ACC112 (cell line): ENCODE measurements at regions not wholly inside any gene's neighbourhood (a gene's known extent, or its start where the extent isn't known, plus 50 kb on each side); places are given as distances from the start of the nearest gene placed in this dataset.
A peak's percentile ranks its signal among the peaks of the same experiment; 100 is the strongest.
"Not testable (repeated sequence)": the region's sequence is repeated elsewhere in the genome, so short reads cannot be mapped to it uniquely, and the experiment has no call there.

Experiments
- H2AFZ ChIP-seq: fragments of 200-600 bp; sonication (generic); one replicate; pipeline ENCODE4 v1.6.0; 2017; ENCODE audit warnings: antibody characterized with exemption, low read length; ENCODE audit not compliant: unreplicated experiment
- H3K27ac ChIP-seq: fragments of 200-600 bp; sonication (generic); 2 replicates; pipeline ENCODE4 v1.5.1; 2014; ENCODE audit warnings: low read depth, mild to moderate bottlenecking, antibody characterized with exemption, low read length, moderate library complexity
- H3K27me3 ChIP-seq: fragments of 200-600 bp; sonication (generic); 2 replicates; pipeline ENCODE4 v1.6.1; 2014; ENCODE audit warnings: mild to moderate bottlenecking, antibody characterized with exemption, low read length, moderate library complexity, mixed read lengths; ENCODE audit not compliant: insufficient read depth
- H3K36me3 ChIP-seq: fragments of 200-600 bp; sonication (generic); 2 replicates; pipeline ENCODE4 v1.6.1; 2016; ENCODE audit warnings: mild to moderate bottlenecking, antibody characterized with exemption, low read length, moderate library complexity, mixed read lengths; ENCODE audit not compliant: insufficient read depth
- H3K4me1 ChIP-seq: fragments of 200-600 bp; sonication (generic); one replicate; pipeline ENCODE4 v1.6.1; 2016; ENCODE audit warnings: low read length, mixed read lengths; ENCODE audit not compliant: insufficient read depth, unreplicated experiment, control insufficient read depth
- H3K4me3 ChIP-seq: fragments of 200-600 bp; sonication (generic); 2 replicates; pipeline ENCODE4 v1.5.1; 2014; ENCODE audit warnings: mild to moderate bottlenecking, low read depth, low read length
- H3K79me2 ChIP-seq: fragments of 200-600 bp; sonication (generic); one replicate; pipeline ENCODE4 v1.6.0; 2016; ENCODE audit warnings: low read length; ENCODE audit not compliant: control insufficient read depth, unreplicated experiment, insufficient read depth

DNA sequence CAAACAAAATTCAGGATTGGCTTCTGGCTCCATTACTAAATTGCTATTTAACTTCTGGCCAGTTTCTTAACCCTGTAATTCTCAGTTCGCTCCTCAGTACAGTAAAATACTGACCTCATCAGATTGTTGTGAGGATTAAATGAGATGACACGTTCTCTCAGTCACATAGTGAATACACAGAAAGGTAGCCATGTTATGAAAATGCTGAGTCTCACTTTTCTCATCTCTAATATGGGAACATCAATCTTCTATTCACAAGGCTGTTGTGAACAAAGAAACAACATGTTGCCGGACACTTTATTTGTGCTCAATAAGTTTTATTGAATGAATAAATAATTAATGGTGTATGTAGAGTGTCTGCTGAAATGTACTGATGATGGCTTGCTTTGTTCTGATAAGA, 924.5 kb upstream of the GOT2 start:
- H3K4me1 ChIP-seq = peaks cover 1% of the 10 kb centered on the region
- H3K27me3 ChIP-seq = no peaks in the 10 kb centered on the region
- H3K4me3 ChIP-seq = no peak overlapping the region
- H3K79me2 ChIP-seq = no peaks in the 10 kb centered on the region
- H3K27ac ChIP-seq = no peak overlapping the region
- H2AFZ ChIP-seq = no peak overlapping the region
- H3K36me3 ChIP-seq = no peaks in the 10 kb centered on the region

DNA sequence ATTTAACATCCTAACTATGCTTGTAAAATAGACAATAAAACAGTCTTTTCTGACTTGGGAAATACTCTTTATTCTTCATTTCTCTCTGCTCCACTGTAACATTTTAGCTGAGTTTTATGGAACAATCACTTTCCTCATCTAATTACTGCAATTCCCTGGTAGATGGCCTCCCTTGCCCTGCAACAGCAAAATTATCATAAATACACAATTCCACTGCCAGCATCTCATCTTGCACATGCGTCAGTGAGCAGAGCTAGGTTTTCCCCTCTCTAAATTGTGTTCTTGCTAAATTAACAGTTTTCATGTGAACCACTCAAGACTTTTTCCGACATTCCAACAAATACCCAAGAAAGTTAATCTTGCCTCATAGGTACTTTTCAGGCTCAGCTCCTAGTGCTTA, 920.9 kb upstream of the GOT2 start:
- Histone ChIP-seq H3K4me1 (no peaks in the 10 kb centered on the region), H3K27me3 (no peaks in the 10 kb centered on the region), H3K4me3 (no peak overlapping the region), H2AFZ (no peak overlapping the region), H3K79me2 (no peaks in the 10 kb centered on the region), H3K27ac (no peak overlapping the region), H3K36me3 (no peaks in the 10 kb centered on the region)

DNA sequence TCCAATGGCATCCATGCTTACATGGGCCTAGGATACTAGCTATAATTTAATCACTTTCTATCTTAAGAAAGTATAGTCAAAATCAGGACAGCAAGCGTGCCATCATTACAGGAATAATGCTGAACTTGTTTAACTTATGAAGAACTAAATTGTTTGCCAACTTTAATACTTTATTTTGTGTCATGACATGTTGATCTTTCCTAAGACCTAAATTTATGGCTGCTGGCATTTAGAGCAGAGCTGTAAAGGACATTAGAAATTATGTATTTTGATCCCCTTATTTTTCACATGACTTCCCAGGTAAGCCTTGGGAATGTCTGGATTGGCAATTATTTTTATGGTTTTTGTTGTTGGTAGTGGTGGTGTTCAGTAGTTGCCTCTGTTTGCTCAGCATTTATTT, 920.3 kb upstream of the GOT2 start:
- no peak overlapping the region for H3K27ac ChIP-seq
- no peaks in the 10 kb centered on the region for H3K79me2 ChIP-seq
- no peaks in the 10 kb centered on the region for H3K4me1 ChIP-seq
- H3K36me3 ChIP-seq = no peaks in the 10 kb centered on the region
- no peak overlapping the region for H2AFZ ChIP-seq
- no peaks in the 10 kb centered on the region for H3K27me3 ChIP-seq
- H3K4me3 ChIP-seq = no peak overlapping the region

DNA sequence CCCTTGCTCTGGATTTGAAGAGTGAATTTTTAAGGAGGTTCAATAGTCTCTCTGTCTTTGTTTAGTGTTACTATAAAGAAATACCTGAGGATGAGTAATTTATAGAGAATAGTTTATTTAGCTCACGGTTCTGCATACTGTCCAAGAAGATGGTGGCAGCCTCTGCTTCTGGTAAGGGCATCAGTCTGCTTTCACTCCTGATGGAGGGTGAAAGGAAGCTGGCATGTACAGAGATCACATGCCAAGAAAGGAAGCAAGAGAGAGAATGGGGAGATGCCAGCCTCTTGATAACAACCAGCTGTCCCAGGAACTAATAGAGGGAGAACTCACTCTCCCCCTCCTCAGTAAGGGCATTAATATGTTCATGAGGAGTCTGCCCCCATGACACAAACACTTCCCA, 917.5 kb upstream of the GOT2 start:
- Histone ChIP-seq H3K27ac (no peak overlapping the region), H2AFZ (no peak overlapping the region), H3K27me3 (no peaks in the 10 kb centered on the region), H3K4me1 (no peaks in the 10 kb centered on the region), H3K79me2 (no peaks in the 10 kb centered on the region), H3K36me3 (no peaks in the 10 kb centered on the region), H3K4me3 (no peak overlapping the region)

DNA sequence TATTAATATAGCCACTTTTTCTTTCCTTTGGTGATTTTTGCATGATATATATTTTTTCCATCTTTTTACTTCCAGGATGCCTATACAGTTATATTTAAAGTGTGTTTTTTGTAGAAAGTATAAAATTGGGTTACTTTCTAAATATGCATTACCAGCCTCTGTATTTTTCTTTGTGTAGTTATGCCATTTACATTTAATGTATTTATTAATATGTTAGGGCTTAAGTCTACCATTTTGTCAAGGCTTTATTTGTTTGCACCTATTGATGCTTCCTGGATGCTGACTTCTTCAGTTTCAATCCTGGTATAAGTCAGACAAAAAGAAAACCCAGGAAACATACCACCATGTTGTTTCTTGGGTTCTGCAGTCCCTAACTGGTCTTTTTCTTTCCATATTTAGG, 911.1 kb upstream of the GOT2 start:
- Histone ChIP-seq H2AFZ (no peak overlapping the region), H3K27me3 (no peaks in the 10 kb centered on the region), H3K36me3 (0 out of 2 replicates have a peak, but pooled peaks cover 3% of the 10 kb centered on the region), H3K27ac (no peak overlapping the region), H3K79me2 (no peaks in the 10 kb centered on the region), H3K4me3 (no peak overlapping the region), H3K4me1 (no peaks in the 10 kb centered on the region)

DNA sequence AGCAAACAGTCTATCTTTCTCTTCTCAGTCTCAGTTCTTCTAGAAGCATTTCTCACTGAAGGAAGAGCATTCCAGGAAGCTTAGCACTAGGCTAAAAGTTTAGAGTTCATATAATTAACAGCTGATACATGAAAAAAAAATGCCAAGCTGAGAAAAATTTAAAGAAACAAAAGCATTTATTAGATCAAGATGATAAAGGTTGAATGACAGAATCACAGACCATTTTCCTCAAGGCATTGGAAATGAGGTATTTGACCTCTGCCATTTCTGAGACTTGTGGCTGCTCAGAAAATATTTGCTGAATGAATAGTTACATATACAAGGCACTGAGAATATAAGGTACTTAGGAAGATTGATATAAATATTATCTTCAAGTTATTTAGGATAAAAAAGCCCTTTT, 901.6 kb upstream of the GOT2 start:
- H3K27ac ChIP-seq = peak overlapping the region; percentile 82
- H3K36me3 ChIP-seq = no peaks in the 10 kb centered on the region
- H3K79me2 ChIP-seq = no peaks in the 10 kb centered on the region
- H2AFZ ChIP-seq = peak overlapping the region; percentile 16
- 0 out of 2 replicates have a peak overlapping the region, but pooled peaks have one; percentile 21 for H3K4me3 ChIP-seq
- H3K27me3 ChIP-seq = no peaks in the 10 kb centered on the region
- H3K4me1 ChIP-seq = peaks cover 48% of the 10 kb centered on the region

DNA sequence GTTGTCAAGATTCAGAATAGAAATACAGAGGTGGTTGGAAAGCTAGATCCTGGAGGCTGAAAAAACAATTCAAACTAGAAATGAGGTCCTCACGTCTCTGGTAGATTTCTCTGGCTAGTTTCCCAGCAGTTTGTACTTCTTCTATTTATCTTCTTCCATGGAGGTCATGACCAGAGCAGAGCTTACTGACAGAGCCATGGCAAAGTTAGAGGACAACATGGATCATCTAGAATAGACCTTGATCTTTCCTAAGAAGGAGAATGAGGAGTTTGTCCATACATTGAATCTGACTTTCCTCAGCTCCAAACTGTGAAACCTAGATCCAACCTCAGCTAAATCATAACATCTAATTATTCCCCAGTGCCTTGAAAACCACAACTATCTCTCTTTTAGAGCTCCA, 900.8 kb upstream of the GOT2 start:
- Histone ChIP-seq H3K27ac (peak overlapping the region; percentile 82), H3K79me2 (no peaks in the 10 kb centered on the region), H3K27me3 (no peaks in the 10 kb centered on the region)

DNA sequence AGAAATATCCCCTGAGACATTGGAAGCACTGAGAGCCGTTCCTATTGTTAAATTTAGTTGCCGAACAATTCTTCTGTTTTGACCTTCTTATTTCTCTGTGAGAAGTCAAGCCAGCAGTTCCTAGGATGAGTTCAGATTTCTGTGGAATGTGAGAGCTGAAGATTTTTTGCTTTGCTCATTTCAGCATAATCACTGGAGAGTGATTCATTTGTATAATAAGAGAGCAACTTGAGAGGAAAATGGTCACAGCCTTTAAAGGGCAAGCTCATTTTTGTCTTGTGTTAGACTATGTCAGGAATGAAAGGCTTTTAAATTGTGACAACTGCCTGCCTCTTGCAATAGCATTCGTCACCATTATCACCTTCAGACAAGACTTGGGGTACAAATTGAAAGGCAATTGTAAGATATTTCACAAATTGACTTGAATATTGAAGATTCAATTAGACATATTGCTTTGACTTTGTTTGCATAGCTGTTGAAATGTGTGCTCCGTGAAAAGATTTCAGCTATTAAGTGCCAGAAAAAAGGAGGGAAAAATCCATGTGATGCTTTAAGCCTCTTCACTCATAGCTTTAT, 900.0 kb upstream of the GOT2 start:
- no peaks in the 10 kb centered on the region for H3K79me2 ChIP-seq
- peaks cover 48% of the 10 kb centered on the region for H3K4me1 ChIP-seq
- no peaks in the 10 kb centered on the region for H3K36me3 ChIP-seq
- H3K27ac ChIP-seq = peak overlapping the region; percentile 82
- peak overlapping the region; percentile 21; the same call in 1 of the 2 replicates for H3K4me3 ChIP-seq
- no peaks in the 10 kb centered on the region for H3K27me3 ChIP-seq
- peak overlapping the region; percentile 63 for H2AFZ ChIP-seq

More for the DNA sequence above, 900.8 kb upstream of the GOT2 start:
- Histone ChIP-seq H2AFZ (peak overlapping the region; percentile 63), H3K36me3 (no peaks in the 10 kb centered on the region), H3K4me1 (peaks cover 48% of the 10 kb centered on the region), H3K4me3 (peak overlapping the region; percentile 21; the same call in 1 of the 2 replicates)

DNA sequence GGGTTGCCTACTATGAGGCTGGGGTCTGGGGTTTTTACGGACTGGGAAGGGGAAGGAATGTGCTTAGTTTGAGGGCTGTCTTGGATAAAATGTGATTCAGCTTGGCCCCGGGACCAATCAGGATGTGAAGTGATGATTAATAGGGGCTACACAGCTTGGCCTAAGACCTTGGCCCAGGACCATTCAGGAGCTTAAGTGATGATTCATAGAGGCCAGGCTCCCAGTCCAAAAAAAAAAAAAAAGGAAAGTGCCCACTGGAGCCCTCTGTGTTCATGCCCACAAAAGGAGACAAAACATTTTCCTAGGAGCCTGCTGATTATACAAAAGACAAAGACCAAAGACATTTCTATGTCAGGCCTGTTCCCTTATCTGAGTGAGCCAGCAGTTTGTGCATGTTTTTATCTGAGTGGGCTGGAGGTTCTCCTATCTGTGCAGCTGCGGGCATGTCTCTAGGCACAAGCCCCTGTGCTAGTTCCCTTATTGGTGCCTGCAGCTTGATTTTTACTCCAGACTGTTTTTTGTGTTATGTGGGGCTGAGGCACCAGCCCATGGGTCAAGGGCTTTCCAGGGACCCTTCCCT, 898.2 kb upstream of the GOT2 start:
- H3K27ac ChIP-seq = peak overlapping the region; percentile 82
- peaks cover 48% of the 10 kb centered on the region for H3K4me1 ChIP-seq
- no peaks in the 10 kb centered on the region for H3K79me2 ChIP-seq
- no peaks in the 10 kb centered on the region for H3K27me3 ChIP-seq
- H3K4me3 ChIP-seq = peak overlapping the region; percentile 25; the same call in 1 of the 2 replicates
- peak overlapping the region; percentile 13 for H2AFZ ChIP-seq
- H3K36me3 ChIP-seq = no peaks in the 10 kb centered on the region

DNA sequence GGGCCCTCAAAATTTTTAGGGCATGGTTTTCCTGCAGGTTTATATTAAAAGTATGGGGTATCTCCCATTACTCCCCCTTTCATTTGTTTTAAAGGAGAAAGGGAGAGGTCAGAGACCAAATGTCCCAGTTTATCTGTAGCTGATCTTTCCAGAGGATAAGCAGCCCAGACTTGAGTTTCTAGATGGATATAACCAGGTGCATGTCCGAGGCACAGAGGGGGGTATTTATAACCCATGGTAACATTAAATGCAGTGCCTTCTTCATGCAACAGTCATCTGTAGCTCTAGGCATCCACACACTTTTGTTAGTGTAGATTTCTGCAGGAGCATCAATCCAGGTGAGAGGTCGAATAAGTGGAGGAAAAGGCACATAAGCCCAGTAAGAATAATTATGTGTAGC, 890.3 kb upstream of the GOT2 start:
- H3K79me2 ChIP-seq, H2AFZ ChIP-seq, H3K36me3 ChIP-seq, H3K27ac ChIP-seq, H3K4me1 ChIP-seq, H3K27me3 ChIP-seq, H3K4me3 ChIP-seq: not testable (repeated sequence)

DNA sequence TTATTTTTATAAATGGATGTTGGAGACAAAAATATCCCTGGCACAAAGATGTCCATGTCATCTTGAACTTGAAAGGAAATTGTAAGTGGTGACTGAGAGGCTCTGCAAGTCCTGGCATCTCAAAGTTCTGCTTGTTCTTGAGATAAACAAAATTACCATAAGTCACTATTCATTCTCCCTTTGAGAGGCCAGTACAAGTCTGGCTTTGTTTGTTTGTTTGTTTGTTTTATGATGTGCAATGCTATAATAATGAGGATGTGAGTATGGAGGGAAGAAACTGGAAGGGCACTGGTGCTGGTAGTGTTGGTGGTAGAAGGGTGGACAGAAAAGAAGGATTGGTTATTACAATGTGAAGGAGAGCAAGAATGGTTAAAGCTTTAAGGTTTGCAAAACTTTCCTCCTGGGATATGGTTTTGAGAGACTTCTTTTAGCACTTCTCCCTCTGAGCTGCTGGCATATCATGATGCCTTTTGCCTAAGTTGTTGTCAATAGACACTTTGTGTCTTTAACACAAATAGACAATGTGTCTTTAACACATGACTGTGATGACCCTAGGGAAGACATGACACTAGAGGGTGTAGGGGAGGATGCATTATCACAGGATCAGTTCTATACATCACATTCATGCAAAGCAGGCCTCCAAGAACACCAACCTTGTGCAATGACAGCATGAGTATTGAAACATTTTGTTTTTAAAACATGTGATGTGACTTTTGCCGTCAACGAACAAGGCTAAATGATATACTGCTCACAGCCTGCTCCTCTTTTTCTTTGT, 880.5 kb upstream of the GOT2 start:
- Histone ChIP-seq H2AFZ (no peak overlapping the region), H3K4me3 (no peak overlapping the region), H3K4me1 (no peaks in the 10 kb centered on the region), H3K27ac (no peak overlapping the region), H3K36me3 (no peaks in the 10 kb centered on the region), H3K79me2 (no peaks in the 10 kb centered on the region), H3K27me3 (no peaks in the 10 kb centered on the region)
